MCF 10A (cell line): ENCODE measurements at regions not wholly inside any gene's neighbourhood (a gene's known extent, or its start where the extent isn't known, plus 50 kb on each side); places are given as distances from the start of the nearest gene placed in this dataset.

Experiments
- BruUV-seq: library from RNA; stranded (reverse); fragments of 400-500 nt; replicated peaks from 2 replicates; lab custom pipeline; 2021; lab: Mats Ljungman, UMichigan
- CTCF ChIA-PET: fragments of 300-600 bp; sonication (Branson Sonifier 250); formaldehyde crosslinking; extraction: SDS; loops from one replicate; lab custom pipeline; 2021; ENCODE audit warnings: antibody characterized with exemption, inconsistent platforms; lab: Yijun Ruan, JAX
- POLR2A ChIA-PET: fragments of 300-600, 350-650 bp; sonication (Branson Sonifier 250); formaldehyde crosslinking; extraction: SDS; loops from one replicate; lab custom pipeline; 2020; ENCODE audit warnings: antibody characterized with exemption, inconsistent platforms; lab: Yijun Ruan, JAX
- DNase-seq: peaks from one replicate; pipeline ENCODE4 v3.0.0-alpha.2; 2018; ENCODE audit not compliant: unreplicated experiment
- H3K27ac Mint-ChIP-seq: one replicate; pipeline ENCODE4 v1.8.0; 2022; ENCODE audit warnings: mild to moderate bottlenecking, low read depth, mixed read lengths; ENCODE audit not compliant: unreplicated experiment
- H3K27me3 Mint-ChIP-seq: one replicate; pipeline ENCODE4 v1.8.0; 2022; ENCODE audit warnings: mixed read lengths; ENCODE audit not compliant: insufficient read depth, unreplicated experiment
- H3K36me3 Mint-ChIP-seq: one replicate; pipeline ENCODE4 v1.8.0; 2022; ENCODE audit warnings: mild to moderate bottlenecking, moderate library complexity, mixed read lengths; ENCODE audit not compliant: insufficient read depth, unreplicated experiment
- H3K4me1 Mint-ChIP-seq: one replicate; pipeline ENCODE4 v1.8.0; 2022; ENCODE audit warnings: mixed read lengths; ENCODE audit not compliant: insufficient read depth, unreplicated experiment
- H3K4me3 Mint-ChIP-seq: one replicate; pipeline ENCODE4 v1.8.0; 2022; ENCODE audit warnings: mild to moderate bottlenecking, moderate library complexity, mixed read lengths; ENCODE audit not compliant: unreplicated experiment
- H3K9me3 Mint-ChIP-seq: one replicate; pipeline ENCODE4 v1.8.0; 2022; ENCODE audit warnings: mixed read lengths; ENCODE audit not compliant: unreplicated experiment
- CTCF ChIP-seq: fragments of 200-600 bp; IDR thresholded peaks from one replicate; pipeline ENCODE4 v1.8.0; 2022; ENCODE audit warnings: antibody characterized with exemption, mild to moderate bottlenecking; ENCODE audit not compliant: unreplicated experiment
- intact Hi-C: fragments of 100-400 bp; cut with micrococcal nuclease; formaldehyde crosslinking; loops from 2 replicates; pipeline ENCODE4 v1.14.1; 2022

DNA sequence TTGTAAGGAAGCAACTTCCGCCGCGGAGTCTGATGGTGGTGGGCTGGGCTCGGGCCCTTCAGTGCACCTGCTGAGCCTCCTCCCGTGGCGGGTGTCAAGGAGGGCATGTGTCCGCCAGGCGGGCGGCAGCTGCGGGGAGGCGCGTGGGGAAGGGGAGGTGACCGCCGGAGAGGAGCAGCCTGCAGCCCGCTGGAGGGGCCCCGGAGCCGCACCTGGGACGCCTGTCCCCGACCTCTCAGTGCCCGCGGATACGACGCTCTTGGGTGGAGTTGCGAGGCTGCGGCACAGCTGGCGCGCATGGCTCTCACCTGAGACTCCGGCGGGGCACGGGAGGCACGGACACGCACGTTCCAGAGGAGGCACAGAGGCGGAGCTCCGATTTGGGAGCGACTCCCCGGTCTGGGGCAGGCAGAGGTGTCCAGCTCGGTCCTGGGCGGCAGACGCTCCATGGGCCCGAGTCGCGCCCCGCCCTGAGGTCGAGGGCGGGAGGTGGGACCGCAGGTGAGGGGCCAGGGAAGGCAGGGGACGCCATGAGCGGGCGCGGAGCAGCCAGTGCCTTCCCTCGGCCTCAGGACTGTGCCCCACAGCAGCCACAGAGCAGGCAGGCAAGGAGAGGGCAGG lies 50.2 kb upstream of the PRR20G start:
- Mint-ChIP-seq H3K36me3 (no peaks in the 10 kb centered on the region), H3K4me1 (no peaks in the 10 kb centered on the region), H3K27ac (no peak overlapping the region), H3K4me3 (no peak overlapping the region), H3K27me3 (no peaks in the 10 kb centered on the region), H3K9me3 (peaks cover 10% of the 10 kb centered on the region)
- POLR2A ChIA-PET, result no interaction called here
- TF ChIP-seq CTCF, result no peak
- no peak for DNase-seq
- BruUV-seq, result no TSS peak
- intact Hi-C loops, result no loop called here
- CTCF ChIA-PET, result no interaction called here
